Right renal pelvis (tissue), 4 donors: ENCODE measurements at regions not wholly inside any gene's neighbourhood (a gene's known extent, or its start where the extent isn't known, plus 50 kb on each side); places are given as distances from the start of the nearest gene placed in this dataset.

Source experiments
- DNase-seq, 4 donors: peaks; one replicate each; pipeline ENCODE4 v3.0.0-alpha.2; 2013; ENCODE audit warnings: low read depth in 4 of 4, low spot score in 3 of 4, missing footprints in 1 of 4

DNA sequence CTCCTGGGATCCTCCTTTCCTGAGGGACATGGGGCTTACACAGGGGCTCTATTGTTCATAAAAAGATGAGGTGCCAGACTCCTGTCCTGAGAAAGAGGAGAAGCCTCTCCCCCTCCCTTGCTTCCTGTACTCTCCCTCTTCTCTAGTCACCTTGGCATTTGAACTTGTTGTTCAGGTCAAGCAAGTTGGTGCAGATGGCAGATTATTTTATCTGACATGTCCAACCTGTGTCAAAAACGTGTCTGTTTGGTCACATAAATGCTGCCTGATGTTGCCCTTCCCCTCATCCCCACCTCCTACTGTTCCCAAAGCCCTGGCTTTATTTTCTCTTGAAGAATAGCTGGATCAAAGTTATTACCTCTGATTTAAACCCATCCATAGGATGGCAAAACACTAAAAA is 154.8 kb downstream of the TMX1 start:
- no peak for DNase-seq

DNA sequence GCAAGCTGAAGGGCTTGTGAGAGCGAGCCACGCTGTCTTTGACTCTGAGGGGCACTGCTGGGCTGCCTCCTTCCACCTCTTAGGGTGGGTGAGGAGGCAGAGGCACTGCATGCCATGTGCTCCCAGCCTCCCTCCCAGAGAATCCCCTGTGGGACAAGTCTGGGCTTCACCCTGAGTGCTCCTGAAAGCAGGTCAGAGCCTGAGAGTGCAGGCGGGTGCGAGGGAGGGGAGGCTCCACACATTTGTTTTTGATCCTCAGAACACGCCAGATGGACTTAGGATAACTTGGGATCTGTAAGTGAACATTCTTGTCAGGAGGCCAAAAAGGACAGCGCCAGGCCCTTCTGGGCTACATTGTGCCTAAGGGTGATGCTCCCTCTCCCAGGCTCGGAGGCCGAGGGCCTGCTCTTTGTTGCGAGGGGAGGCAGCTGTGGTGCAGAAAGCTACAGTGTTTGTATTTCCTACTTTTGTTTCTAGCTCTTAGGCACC is 155.4 kb downstream of the TMX1 start:
- DNase-seq = no peak

DNA sequence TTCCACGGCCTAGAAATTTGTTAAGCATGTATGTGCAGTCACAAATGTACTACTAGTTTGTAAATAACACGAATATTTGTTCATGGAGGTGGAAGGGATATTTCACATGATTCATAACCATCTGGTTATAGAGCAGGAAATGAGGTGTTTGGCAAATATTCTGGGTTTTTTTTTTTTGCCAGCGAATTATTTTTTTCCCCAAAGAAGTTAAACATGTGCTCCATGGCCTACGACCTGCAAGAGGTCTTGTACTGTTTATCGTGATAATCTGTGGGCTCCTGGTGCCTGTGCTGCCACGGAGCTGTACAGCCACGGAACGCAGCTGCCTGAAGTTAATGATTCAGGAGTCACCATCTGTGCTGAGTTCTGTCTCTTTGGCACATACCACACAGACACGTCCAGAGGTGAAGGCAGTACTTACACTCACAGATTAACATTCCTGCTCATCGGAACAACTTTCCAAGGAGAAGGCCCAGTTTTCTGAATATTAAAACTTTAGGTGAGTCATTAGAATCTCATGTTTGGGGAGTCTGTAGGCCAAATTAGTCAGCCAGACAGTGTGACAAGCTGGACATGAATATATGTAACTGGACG is 156.3 kb downstream of the TMX1 start:
- no peak for DNase-seq

DNA sequence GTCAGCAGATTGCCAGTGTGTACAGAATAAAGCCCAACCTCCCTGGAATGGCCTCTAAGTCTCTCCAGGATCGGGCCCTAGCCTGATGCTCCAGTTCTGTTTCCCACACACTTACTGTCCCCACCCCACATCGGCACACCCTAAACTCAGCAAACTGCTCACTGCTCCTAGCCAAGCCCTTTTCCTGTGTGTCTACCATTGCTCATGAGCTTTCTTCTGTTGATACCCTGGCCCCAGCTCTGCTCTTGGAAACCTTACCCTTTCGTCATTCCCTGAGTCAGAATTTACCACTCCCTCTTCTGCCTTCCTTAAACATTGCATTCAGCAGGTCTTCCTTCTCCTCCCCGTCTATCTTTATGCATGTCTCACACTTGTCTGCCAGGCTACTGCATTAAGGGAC is 158.9 kb downstream of the TMX1 start:
- no peak for DNase-seq

DNA sequence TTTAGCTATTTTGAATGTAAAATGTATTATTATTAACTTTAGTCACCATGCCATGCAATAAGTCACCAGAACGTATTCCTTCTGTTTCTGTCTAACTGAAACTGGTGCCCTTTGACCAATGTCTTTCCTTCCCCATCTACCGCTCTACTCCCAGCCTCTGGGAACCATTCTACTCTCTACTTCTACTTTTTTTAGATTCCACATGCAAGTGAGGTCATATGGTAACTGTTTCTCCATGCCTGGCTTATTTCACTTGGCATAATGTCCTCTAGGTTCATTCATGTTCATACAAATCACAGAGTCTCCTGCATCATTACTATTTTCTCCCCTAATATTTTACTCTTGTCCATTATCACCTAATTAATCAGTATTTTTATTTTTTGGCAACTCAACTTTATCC is 160.1 kb downstream of the TMX1 start:
- DNase-seq = no peak

DNA sequence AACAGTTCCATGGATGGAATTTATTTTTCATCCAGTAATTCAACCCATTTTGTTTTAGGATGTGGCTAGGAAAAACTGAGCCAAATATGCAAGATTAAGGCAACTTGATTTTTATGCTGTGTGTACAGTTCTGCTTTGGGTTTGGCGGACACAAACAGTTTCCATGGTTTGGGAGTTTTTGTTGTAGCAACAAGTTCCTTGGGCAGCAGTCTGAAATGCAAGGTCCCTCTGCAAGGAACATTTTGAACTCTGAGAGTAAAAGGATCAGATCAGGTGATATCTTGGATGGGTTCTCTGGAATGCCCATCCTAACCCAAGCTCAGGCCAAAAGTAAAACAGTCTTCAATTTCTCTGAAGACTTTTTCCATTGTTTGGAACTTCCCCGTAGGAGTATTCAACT is 161.2 kb downstream of the TMX1 start:
- no peak for DNase-seq

DNA sequence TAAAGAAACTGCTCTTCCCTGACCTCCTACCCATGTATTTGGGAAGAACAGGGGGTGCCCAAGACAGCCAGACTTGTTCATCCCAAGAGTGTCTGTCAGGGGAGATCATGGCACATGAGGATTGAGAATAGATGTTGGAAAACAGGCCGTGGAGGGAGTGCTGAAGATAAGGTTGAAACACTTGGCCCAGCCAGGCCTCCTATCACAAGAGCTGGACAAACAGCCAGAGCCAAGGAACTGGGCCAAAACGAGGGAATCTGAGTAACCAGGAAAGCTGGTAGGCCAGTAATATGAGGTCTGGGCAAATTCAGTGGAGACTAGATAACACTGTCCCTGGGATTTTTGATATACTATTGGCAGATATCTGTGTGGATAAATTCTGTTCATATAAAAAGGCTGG is 161.7 kb downstream of the TMX1 start:
- DNase-seq = no peak

DNA sequence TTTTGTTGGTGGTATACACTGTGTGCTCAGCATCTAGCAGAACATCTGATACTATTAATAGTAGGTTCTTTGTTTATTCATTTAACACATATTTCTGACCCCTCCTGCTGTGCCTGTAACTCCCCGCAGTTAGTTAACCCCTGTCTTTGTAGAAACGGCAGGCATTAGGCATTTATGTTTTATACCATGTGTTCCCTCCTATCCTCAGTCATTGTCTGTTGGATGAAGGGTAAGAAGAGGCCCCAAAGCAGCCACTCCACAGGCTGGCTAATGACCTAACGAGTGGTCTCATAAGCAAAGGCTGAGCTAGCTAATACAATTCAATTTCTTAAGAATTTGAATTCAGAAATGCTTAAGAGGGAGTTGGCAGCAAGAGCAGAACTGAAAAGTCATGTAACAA is 170.8 kb downstream of the TMX1 start:
- no peak for DNase-seq

DNA sequence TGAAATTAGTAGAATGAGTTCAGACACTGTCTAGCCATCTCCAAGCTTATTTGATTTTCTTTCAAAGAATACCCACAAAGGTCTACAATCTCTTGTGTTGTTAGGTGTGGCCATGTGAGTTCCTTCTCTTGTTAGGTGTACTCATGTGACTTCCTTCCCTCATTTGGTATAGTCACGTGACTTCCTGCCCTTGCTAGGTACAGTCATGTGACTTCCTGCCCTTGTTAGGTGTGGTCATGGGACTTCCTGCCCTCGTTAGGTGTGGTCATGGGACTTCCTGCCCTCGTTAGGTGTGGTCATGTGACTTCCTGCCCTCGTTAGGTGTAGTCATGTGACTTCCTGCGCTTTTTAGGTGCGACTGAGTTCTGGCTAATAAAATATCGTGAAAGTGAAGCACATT is 179.6 kb downstream of the TMX1 start:
- DNase-seq = no peak

DNA sequence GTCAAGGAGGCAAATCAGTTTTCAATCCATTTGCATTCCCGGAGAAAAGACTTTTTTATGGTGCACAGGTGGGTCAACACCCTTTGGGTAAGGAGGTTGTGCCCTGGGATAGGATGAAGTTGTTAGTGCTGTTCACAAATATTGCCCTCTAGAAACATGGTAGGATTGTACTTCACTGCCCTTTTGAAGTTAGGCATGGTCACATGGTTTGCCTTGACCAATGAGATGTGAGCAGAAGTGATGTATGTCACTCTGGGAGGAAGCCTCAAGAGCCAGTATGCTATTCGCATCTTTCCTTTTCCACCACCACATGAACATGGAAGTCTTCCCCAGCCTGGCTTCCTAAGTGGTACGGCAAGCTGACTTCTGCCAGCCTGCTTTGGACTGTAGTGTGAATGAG is 182.7 kb downstream of the TMX1 start:
- no peak for DNase-seq

DNA sequence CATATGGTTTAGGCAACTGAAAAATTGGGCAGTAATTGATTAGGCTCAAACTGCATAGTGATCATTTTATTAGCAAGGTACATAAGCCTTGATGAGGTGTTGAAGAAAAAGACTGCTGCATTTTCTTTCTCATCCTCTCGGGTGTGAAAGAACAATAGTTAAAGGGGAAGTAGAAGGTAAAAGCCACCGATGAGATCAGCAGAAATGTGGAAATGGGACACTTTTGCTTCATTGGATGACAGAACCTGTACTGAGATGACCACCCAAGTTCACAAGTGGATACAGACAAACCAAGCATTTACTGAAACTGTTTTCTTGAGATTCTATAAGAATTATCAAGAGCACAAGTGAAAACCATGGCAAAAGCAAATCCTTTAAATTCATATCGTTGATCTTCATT is 184.0 kb downstream of the TMX1 start:
- DNase-seq = no peak

DNA sequence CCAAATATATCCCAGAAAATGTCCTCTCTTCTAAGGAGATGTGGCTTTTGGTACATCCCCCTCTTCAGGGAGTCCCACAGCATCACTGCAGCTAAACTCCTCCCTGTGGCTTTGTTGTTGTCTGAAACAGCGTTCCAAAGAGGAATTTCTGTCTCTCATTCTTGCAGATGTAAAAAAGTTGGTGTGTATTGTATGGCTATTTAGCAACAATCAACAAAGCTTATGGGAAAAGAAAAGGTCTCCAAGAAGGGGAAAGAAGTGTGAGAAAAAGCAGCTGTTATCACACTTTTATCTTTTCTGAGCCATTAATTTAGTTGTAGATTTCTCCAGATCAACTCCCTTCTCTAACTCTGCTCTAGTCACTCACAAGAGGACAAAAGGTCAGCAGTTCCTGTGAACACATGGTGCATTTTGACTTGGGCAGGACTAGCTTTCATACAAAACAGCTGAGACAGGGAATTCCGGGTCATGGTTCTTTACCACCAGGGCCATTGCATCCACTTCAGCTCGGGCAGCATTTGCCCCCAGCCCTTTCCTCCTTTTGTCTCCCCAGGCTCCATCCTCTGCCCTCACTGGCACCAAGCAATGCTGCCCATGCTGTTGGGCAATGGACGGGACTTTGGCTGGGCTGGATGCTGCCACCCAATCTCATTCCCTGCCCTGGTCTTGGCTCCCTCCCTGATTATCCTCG is 184.7 kb downstream of the TMX1 start:
- peak; percentile 12 to 35 (median 25) for DNase-seq

DNA sequence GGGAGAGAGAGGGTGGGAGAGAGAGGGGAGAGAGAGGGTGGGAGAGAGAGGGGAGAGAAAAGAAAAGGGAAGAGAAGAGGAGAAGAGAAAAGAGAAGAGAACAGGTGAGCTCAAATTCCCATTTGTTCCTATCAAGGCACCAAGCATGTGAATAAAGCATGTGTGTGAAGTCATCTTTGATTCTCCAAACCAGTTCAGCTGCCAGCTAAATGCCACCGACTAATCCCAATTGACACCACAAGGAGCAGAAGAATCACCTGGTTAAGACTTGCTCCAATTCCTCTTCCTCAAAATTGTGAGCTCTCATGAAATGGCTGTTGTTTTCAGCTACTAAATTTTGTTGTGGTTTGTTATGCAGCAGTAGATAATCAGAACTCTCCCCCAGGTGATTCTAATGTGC is 188.9 kb downstream of the TMX1 start:
- no peak for DNase-seq

DNA sequence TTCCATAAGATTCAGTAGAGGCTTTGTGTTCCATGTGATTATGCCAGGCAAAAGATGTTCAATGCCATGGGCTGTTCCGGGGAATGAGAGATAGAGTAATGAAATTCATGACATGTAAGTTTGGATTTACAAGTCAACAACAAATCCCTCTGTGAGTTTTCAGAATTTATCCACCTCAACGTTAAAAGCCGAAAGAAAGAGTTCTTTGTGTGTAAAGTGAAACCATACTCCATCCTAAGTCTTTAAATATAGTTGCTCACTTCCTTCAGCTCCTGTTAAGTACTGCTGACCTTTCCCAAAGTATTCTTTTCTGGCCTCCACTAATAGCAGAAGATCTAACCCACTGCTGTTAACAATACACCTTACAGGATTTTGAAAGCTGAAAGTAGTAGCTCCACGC is 190.0 kb downstream of the TMX1 start:
- no peak for DNase-seq

DNA sequence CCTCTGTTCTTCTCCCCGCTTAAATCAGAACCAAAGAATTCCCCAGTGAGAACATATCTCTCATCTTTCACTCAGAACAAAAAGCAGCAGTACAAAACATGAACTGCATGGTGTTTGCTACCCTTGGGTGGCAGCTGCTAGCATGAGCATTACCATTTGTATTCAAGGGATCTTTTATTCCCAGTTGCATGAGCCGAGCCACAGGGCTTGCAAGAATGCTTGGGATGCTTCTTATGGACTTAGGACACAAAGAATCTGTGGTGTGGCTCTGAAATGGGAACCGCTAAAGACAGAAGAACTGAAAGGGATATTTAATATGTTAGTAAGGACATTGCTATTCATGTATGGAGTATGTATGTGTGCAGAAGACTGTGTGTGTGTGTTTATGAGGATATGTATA is 190.6 kb downstream of the TMX1 start:
- DNase-seq = no peak

DNA sequence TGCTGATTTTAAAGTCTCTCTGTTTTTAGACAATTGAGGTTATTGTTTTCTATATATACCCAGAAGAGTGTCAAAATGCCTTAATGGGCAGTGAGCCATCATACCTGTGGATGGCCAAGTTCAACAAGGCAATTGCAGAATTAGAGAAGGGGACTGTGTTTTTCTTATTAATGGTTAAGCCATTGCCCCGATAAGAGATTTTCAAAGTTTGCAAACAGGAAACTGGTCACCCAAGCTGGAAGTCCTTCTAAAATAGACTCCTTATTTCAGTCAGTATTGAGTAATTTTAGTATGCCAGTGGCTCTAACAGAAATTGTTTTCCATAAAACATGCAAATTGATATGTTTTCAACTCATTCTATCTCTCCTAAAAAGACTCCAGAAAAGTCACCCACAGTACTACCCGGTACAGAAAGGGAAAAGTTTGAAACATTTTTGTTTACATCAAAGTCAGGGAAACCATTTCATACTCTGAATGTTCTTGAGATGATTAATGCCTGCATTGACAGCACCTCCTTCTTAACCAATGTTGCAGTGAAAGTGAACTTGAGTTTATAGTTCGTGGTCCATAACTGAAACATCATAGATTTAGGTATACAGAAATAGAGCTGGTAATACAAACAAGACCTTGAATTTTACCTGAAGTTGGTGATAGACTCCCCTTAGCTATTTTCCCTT is 191.1 kb downstream of the TMX1 start:
- DNase-seq = no peak

DNA sequence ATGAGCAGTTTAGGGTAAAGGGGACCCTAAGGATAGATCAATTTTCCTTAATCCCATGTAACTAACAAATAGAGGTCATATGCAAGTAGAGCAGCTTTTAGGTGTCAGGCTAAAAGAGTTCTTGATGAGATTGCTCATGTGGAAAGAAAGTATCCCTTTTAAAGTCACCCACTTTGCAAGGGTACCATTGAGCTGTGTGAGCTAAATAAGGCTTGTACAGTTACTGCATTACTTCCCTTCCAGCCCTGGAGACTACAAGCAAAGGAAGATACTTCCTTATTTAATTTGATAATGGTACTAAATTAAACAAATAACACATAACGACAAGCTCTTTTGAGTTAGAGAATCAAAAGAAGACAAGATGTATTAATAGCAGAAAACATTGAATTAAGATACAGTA is 191.7 kb downstream of the TMX1 start:
- no peak for DNase-seq

DNA sequence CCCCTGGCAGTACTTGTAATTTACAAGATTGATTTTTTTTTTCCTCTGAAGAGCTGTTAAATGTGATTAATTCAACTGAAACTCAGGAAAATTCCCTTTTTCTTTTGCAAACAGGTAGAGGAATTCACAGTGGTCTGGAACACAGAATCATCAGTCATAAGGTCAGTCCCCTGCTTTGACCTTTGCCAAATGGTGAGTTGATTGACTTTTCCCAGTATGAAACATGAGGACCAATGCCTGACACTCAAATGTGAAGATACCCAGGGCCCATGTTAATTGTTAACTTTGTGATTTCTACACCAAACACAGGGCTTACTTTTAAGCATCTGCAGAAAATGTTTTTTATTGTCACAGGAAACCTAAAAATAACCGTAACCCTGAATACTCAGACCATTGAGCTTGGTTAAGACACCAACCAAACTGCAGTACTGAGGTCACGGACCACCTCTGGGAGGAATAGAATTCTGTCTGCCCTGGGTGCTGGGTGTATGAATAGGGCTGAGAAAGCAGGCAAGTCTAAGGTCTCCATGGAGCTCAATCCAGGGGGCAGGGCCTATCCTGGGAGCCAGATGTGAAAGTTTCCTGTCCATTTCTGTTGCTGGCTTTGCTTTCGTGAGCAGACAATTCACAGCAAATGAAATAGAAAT is 192.4 kb downstream of the TMX1 start:
- no peak for DNase-seq

DNA sequence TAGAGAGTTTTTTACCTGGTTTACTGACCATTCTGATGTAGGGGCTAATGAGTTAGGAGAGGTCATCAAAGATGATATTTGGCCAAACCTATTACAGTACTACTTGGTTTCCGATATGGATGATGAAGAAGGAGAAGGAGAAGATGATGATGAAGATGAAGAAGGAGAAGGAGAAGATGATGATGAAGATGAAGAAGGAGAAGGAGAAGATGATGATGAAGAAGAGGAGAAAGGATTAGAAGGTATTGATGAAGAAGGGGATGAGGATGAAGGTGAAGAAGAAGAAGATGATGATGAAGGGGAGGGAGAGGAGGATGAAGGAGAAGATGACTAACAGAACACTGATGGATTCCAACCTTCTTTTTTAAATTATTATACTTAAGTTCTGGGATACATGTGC is 196.6 kb downstream of the TMX1 start:
- DNase-seq = no peak

DNA sequence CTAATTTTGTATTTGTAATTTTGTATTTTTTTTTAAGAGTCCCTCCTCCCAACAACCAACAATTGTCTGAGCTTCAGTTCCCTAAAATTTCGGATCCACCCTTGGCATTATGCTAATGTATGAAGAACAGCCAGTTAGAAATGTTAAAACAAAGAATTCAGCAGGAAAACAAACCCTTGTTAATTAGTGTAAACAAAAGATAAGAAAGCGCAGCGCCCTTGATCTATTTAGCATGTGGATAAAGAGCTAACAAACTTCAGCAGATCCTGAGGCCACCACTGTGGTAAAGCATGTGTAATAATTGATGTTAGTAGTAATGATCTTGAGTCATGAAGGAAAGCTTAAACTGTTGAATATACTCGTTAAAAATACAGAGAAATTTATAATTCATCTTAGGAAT is 199.8 kb downstream of the TMX1 start:
- DNase-seq = no peak

DNA sequence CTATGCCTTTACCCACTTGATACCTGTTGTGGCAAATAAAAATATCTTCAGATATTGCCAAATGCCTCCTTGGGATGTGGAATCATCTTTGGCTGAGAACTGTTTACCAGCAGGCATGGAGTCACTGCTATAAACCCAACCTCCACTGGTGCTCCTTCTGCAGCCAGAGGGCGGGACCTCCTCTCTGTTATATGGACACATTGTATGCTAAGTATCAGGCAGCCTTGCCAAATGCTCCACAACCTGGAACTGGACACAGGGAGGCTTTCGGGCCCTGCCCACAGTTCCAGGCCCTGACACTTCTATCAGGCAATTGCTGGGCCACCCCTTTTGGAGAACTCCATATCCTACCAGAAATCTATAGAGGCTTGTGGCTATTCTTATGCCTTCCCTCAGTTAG is 201.0 kb downstream of the TMX1 start:
- no peak for DNase-seq
